ENCODE measurements at regions not wholly inside any gene's neighbourhood (a gene's known extent, or its start where the extent isn't known, plus 50 kb on each side); places are given as distances from the start of the nearest gene placed in this dataset.

DNA sequence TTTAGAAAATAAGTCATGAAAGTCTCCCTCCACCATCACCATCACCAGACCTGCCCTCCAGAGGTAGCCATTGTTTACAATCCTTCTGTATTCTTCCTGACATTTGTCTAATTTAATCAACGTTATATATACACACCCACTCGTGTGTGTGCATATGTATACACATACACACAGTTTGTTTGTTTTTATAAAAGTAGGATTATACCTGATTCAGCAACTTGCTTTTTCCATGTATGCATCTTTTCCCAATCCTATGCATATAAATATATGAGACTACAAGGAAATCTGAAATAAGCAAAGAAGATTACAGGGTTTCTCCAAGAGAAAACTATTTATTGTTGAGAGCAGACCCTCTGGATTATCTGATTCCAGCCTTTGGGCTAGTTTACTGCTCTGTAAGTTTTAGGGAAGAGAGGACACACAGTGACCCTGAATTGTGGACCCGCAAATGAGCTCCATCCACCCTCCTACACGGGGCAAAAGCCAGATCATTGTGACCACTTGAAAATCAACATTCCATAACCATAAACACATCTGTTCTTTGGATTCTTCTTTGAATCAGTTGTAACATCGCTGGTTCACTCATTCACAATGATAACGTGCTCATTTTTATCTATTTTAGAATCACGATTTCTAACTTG is 104.3 kb downstream of the CPN2 start:
- TF ChIP-seq POLR2A (IDR thresholded peaks at IDR 0.05; ENCODE audit: low read depth, low read length): no peak
- FAIRE-seq (no peak), DNase-seq (ENCODE audit: insufficient read length, low spot score) (no peak)

DNA sequence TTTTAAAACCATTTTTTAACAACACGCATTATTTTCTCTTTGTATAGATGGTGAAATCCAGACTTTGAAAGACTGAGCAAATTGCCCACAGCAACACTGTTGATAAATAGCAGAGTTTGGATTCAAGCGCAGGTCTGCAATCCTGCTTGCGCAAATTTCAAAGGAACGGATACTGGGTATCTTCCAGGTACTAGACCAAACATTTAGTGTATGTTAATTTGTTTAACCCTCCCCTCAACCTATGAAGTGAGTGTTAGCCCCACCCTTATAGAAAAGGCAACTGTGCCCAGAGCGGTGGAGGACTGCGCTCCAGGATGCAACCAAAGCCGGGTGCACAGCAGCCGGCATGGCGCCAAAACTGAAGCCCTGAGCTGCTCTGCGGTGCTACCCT is 103.8 kb downstream of the CPN2 start:
- FAIRE-seq (no peak), DNase-seq (ENCODE audit: insufficient read length, low spot score) (no peak)
- TF ChIP-seq POLR2A (IDR thresholded peaks at IDR 0.05; ENCODE audit: low read depth, low read length): no peak

DNA sequence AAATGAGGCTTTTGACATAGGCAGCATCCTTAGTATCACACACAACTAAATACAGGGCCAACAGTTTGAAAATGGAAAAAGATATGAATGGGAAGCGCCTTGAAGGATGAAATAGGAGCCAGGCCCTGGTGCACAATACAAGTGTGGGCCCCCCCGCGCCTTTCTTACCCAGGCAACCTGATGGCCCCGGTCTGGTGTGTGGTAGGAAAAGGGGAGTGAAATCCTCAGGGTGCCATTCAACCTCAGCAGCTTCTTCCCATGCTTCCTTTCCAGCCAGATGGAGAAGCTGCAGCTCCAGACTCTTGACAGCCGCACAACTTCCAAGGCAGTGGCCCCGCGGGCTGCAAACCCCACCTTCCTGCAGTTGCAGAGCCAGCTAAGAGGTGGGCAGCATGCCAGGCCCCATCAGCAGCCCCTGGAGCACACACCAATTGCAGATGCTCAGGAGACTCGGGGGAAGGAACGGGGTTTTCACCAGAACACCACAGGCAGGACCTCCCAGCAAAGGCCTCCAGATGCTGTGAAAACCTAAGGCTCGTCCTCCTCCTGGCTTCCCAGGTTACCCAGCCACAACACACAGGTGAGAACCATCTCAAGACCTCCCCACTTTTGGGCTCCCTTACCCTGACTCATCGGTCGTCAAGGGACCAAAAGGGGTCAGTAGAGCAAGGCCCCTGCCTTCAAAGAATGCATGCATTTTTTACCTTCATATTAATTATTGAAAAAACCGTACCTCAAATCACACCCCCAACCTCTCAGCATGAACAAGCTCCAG is 101.6 kb downstream of the CPN2 start:
- FAIRE-seq: no peak
- no peak for TF ChIP-seq POLR2A (IDR thresholded peaks at IDR 0.05; ENCODE audit: low read depth, low read length)
- DNase-seq (ENCODE audit: insufficient read length, low spot score): no peak

DNA sequence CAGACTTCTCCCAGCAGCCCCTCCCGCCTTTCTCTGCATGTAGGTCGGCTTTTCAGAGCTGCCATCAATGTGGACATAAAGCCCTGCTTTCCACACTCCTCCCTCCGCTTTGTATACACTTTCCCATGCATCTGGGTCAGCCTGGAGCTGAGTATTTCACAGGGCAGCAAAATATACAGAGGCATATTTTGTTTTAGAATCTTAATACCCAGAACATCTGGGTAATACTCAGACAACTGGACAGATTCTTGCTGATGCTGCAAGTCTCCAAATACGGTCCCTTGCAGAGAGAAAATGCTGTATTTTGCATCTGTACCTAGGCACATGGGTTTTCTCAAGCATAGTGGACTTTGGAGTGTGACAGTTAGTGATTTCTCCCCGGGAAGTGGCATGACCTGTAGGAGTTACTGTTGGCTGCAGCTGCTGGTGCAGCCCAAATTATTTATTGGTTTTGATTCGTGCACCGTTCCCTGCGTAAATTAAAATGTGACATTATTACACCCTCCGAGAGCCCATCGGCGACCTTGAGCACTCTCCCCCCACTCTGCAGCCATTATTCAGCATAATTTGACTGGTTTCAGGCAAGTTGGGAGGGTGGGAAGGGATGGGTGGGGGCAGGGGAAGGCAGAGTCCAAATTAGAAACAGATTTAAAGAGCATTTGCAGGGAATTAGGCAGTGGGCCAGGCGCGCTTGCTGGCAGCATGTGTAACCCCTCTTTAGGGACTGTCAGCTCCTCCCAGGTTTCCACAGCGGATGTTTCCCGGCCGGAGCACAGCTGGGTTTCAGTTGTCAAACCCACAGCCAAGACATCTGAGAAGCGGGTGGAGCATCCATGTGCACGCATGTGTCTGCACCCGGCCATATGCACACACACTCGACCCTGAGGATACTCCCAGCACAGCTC is 100.8 kb downstream of the CPN2 start:
- FAIRE-seq (no peak), DNase-seq (ENCODE audit: insufficient read length, low spot score) (no peak)
- TF ChIP-seq POLR2A (IDR thresholded peaks at IDR 0.05; ENCODE audit: low read depth, low read length): no peak

DNA sequence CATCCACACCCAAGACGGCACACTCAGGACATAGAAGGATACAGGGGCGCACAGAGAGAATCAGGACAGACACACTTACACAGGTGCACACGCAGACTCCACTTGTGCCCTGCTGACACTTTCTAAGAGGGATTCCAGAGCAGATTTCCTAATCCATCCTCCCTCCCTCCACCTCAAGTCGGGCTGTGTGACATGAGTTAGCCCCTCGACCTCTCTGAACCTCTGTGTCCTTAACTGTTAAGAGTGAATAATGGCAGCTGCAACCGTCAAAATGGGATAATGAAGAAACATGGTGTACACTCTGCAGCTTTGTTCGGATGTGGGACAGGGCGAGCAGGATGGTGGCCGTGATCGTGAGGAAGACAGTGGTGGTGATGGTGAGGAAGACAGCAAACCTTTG is 100.1 kb downstream of the CPN2 start:
- TF ChIP-seq POLR2A (IDR thresholded peaks at IDR 0.05; ENCODE audit: low read depth, low read length): no peak
- FAIRE-seq (no peak), DNase-seq (ENCODE audit: insufficient read length, low spot score) (no peak)

DNA sequence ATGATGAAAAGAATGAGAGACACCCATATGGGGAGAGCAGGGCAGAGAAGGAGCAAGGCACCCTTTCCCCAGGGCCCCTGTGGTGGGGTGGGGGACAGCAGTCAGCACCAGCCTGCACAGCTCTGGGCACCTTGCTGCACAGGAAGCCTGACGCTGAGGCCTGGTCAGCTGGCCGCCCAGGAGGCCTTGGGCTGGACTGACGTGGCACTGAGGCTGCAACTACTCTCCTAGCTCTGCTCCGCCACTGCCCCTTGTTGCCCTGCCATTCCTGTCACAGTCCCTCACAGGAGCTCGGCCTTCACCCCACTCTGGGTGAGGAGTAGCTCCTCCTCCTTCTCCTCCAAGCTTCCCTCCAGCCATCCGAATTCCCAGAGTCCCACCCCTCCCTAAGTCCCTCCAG is 99.7 kb downstream of the CPN2 start:
- DNase-seq (ENCODE audit: insufficient read length, low spot score) (no peak), FAIRE-seq (no peak)
- no peak for TF ChIP-seq POLR2A (IDR thresholded peaks at IDR 0.05; ENCODE audit: low read depth, low read length)

DNA sequence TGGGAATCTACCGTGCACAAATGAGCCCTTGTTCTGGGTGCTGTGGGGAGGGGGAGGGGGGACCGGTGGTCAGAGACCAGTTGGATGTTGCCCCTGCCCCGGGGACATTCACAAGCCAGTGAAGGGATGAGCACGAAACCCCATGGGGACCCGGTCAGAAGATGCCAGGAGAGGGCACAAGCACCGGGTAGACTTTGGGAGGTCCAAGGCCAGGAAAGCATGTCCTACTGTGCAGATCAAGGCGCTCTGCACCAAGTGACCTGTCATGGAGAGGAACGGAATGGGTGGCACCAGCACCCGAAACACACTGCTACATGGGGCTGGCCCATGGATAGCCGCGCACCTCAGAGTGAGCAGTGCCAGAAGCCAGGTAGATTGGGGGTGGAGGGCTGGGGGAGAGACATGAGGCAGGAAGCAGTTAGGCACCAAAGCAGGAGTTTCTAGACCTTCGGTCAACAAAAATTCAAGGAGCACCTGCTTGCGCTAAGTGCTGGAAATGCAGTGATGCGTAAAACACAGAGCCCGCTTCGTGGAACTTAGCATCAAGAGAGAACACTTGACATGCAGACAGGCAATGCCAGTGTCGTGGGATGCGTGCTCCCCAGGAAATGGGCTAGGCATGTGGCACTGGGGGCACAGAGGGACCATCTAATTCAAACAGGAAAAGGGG is 99.1 kb downstream of the CPN2 start:
- TF ChIP-seq POLR2A (IDR thresholded peaks at IDR 0.05; ENCODE audit: low read depth, low read length): no peak
- no peak for FAIRE-seq
- no peak for DNase-seq (ENCODE audit: insufficient read length, low spot score)

DNA sequence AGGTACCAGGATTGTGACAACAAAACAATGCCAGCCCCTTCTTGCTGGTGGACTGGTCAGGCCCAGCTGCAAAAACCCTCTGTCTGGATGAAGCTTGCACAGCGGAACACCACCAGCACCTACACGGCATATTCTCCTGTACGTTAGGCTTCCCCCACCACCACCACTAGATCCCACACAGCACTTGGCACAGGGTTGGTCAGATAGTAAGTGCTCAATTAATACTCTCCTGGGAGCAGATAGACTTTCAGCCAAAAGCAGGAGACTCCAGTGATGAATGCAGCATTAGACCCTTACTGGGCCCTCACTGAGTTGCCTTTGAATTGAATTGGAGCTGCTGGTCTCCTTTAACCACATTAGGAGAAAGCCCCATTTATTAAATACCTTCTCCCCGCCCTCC is 97.9 kb downstream of the CPN2 start:
- no peak for TF ChIP-seq POLR2A (IDR thresholded peaks at IDR 0.05; ENCODE audit: low read depth, low read length)
- FAIRE-seq (no peak), DNase-seq (ENCODE audit: insufficient read length, low spot score) (no peak)

DNA sequence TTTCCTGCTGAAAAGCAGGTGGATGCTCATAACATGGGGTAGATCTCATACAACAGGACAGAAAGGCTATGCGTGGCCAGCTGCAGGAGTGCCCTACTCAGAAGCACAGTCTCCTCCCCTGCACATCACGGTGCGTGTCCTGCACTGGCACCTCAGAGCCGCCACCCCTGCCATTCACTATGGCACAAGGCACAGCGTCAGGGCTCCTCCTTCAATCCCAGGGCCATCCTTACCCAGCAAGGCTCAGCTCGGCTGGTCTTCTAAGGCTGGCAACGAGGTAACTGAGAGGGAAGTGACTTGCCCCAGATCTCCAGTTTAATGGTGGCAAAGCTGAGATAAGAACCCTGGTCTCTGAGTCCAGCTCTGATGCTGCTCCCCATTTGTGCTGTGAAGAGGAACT is 97.1 kb downstream of the CPN2 start:
- no peak for DNase-seq (ENCODE audit: insufficient read length, low spot score)
- no peak for FAIRE-seq
- TF ChIP-seq POLR2A (IDR thresholded peaks at IDR 0.05; ENCODE audit: low read depth, low read length): no peak

DNA sequence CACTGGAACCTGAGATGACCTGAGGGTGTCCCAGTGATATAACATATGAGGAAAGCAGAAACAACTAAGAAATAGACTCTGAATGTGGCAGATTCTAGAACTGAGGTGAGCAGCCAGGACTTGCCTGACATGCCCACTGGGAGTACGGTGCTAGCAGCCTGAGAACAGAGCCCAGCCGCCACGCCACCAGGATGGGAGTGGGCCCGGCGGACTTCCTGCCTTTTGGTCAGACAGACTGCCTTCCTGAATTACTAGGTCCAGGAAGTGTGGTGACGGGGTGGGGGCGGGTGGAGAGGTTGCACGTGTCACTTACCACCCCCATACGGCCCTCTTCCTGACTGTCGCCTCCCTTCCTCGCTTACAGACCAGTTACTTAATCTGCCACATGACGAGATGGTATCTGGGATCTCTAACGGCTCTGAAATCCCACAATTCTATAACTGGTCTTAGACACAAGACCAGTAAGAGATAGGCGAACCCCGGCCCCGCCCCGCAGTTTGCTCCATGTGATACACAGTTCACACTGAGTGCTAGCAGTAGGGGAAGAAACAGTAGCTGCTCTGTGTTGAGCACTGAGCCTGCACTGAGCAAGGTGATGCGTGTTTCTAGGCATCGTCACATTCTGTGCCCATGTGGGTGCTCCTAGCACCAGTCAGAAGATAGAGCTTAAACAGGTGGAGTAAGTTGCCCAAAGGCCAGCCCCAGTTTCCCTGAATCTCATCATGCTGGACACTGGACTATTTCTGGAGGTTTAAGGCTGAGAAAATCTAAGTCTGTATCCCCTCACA is 95.7 kb downstream of the CPN2 start:
- no peak for TF ChIP-seq POLR2A (IDR thresholded peaks at IDR 0.05; ENCODE audit: low read depth, low read length)
- no peak for FAIRE-seq
- DNase-seq (ENCODE audit: insufficient read length, low spot score): no peak

DNA sequence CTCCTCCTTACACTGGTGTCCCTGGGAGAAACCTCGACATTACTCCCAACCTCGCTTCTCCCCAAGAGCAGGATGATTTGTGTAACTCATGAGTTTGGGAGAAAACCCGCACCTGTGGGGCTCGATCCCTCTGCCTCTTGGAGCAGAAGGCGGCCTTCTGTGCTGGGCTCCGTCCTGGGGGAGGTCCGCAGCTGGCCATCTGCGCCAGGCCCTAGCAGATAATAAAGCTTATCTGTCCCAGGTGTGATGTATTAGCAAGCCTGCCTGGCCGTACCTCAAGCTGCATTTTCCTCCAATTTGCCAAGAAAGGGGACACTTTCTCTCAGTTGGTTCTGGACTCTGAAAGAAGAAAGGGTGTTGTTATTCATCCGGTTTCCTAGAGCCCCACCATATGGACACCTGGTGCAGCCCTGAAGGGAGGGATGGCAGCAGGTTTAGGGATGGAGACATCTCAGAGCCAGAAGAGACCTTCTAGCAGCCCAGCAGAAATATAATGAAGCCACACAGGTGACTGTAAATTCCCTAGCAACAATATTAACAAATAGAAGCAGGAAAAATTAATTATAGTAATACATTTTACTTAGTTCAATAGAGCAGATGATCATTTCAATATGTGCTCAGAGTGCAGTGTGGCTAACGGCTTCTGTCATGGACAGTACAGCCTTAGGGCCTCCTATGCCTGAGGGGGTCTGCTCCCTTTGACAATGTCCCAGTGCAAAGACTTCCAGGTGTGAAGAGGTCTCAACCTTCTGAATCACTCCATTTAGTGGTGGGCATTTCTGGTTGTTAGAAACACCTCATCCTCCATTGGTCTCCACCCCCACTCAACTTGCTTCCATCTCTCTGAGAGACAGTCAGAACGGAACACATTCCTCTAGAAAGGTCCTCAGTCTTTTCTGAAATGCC is 94.8 kb downstream of the CPN2 start:
- FAIRE-seq: no peak
- DNase-seq (ENCODE audit: insufficient read length, low spot score): no peak
- no peak for TF ChIP-seq POLR2A (IDR thresholded peaks at IDR 0.05; ENCODE audit: low read depth, low read length)

DNA sequence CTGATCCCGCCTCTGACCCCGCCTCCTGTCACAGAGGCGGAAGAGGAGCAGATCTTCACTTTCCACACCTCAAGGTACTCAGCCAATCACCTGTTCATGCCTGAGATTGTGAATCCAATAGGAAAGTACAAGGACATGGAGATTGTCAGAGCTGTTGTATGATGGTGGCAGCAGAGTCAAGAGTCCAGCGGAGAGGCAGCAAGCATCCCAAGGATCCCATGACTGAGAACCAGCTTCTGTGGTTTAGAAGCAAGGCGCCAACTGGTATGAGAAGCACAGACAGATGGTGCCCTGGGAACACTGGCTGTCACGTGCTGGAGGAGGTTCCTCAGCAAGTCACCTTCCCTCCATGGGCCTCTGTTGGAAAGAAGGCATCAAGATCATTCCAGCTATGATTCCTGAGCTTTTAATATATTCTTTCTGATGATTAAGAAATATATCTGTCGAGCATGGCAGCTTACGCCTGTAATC is 93.9 kb downstream of the CPN2 start:
- FAIRE-seq (no peak), DNase-seq (ENCODE audit: insufficient read length, low spot score) (no peak)
- no peak for TF ChIP-seq POLR2A (IDR thresholded peaks at IDR 0.05; ENCODE audit: low read depth, low read length)
